A673 (cell line): ENCODE measurements at regions not wholly inside any gene's neighbourhood (a gene's known extent, or its start where the extent isn't known, plus 50 kb on each side); places are given as distances from the start of the nearest gene placed in this dataset.

Source experiments
- CTCF ChIP-seq: fragments of 300-800, 200-600 bp; sonication (generic); conservative IDR thresholded peaks from 2 replicates; pipeline ENCODE4 v1.5.1; 2017; ENCODE audit warnings: low read depth, mild to moderate bottlenecking, antibody characterized with exemption, low read length, moderate library complexity, mixed read lengths
- EZH2 ChIP-seq: fragments of 200-600 bp; sonication (generic); IDR thresholded peaks from 2 replicates; pipeline ENCODE4 v1.6.1; 2017; ENCODE audit warnings: borderline replicate concordance, low read depth, mild to moderate bottlenecking, mixed read lengths, antibody characterized with exemption, low read length; ENCODE audit not compliant: poor library complexity, severe bottlenecking

- TF ChIP-seq CTCF: no peak
- no peak for TF ChIP-seq EZH2
Observed at GRCh38 chr11:113578715-113579250, 103.6 kb upstream of the DRD2 start.
